PFSK-1 (cell line): ENCODE measurements at regions not wholly inside any gene's neighbourhood (a gene's known extent, or its start where the extent isn't known, plus 50 kb on each side); places are given as distances from the start of the nearest gene placed in this dataset.

Source experiments
- FOXP2 ChIP-seq: optimal IDR thresholded peaks from 2 replicates; pipeline ENCODE3; 2011; ENCODE audit warnings: borderline replicate concordance, control low read depth, inconsistent platforms; ENCODE audit not compliant: insufficient read depth; ENCODE audit errors: extremely low read length, extremely low read depth
- POLR2AphosphoS5 ChIP-seq: IDR thresholded peaks from 2 replicates; pipeline ENCODE4 v1.6.1; 2012; ENCODE audit warnings: low read depth, mild to moderate bottlenecking, control low read depth, low read length, moderate library complexity
- REST ChIP-seq, 2 experiments: IDR thresholded peaks; 2 replicates each; pipeline versions ENCODE4 v1.6.1 to v1.8.0; 2011 to 2012; ENCODE audit warnings: low read depth in 2 of 2, low read length in 2 of 2, control low read depth in 1 of 2, inconsistent platforms in 1 of 2, mild to moderate bottlenecking in 1 of 2, moderate library complexity in 1 of 2; ENCODE audit not compliant: insufficient read depth in 1 of 2
- SIN3A ChIP-seq: IDR thresholded peaks from 2 replicates; pipeline ENCODE4 v1.6.1; 2012; ENCODE audit warnings: mild to moderate bottlenecking, low read length, moderate library complexity, borderline replicate concordance; ENCODE audit not compliant: insufficient read depth
- TAF1 ChIP-seq: IDR thresholded peaks from 2 replicates; pipeline ENCODE4 v1.6.1; 2012; ENCODE audit warnings: low read length, control low read depth, borderline replicate concordance; ENCODE audit not compliant: insufficient read depth

GRCh38 chr10:123544986-123545385, 121.2 kb upstream of the GPR26 start:
- TF ChIP-seq SIN3A (no peak), FOXP2 (no peak), POLR2AphosphoS5 (no peak), REST (IDR thresholded peaks at IDR 0.05; ENCODE audit: insufficient read depth in 1 of 2, low read depth in 2 of 2, low read length in 2 of 2) (no peak), TAF1 (no peak)

- TF ChIP-seq SIN3A = no peak
- TF ChIP-seq TAF1 = no peak
- no peak for TF ChIP-seq REST (IDR thresholded peaks at IDR 0.05; ENCODE audit: insufficient read depth in 1 of 2, low read depth in 2 of 2, low read length in 2 of 2)
- TF ChIP-seq POLR2AphosphoS5 = no peak
- no peak for TF ChIP-seq FOXP2
Observed at GRCh38 chr10:123548770-123549169, 117.4 kb upstream of the GPR26 start.

GRCh38 chr10:123549761-123550454, 116.2 kb upstream of the GPR26 start:
- TF ChIP-seq POLR2AphosphoS5 (no peak), SIN3A (no peak), REST (IDR thresholded peaks at IDR 0.05; ENCODE audit: insufficient read depth in 1 of 2, low read depth in 2 of 2, low read length in 2 of 2) (no peak), TAF1 (no peak), FOXP2 (no peak)

- TF ChIP-seq REST (IDR thresholded peaks at IDR 0.05; ENCODE audit: insufficient read depth in 1 of 2, low read depth in 2 of 2, low read length in 2 of 2) (no peak), FOXP2 (no peak), SIN3A (no peak), TAF1 (no peak), POLR2AphosphoS5 (no peak)
Observed at GRCh38 chr10:123550675-123551096, 115.5 kb upstream of the GPR26 start.

- no peak for TF ChIP-seq SIN3A
Observed at GRCh38 chr10:123551259-123551658, 114.9 kb upstream of the GPR26 start.
